K562 (cell line): ENCODE measurements at regions not wholly inside any gene's neighbourhood (a gene's known extent, or its start where the extent isn't known, plus 50 kb on each side); places are given as distances from the start of the nearest gene placed in this dataset.

Experiments used
- JUN ChIP-seq, 2 experiments: sonication (generic) in 1 of 2; formaldehyde crosslinking in 1 of 2; IDR thresholded peaks; 2 replicates each; pipeline versions ENCODE4 v1.6.1 to v1.8.0; 2012 to 2022; ENCODE audit warnings: borderline replicate concordance in 2 of 2, mild to moderate bottlenecking in 2 of 2, improper control_type of control experiment in 1 of 2, low read depth in 1 of 2, low read length in 1 of 2, missing genetic modification reagents in 1 of 2
- NFE2 ChIP-seq: IDR thresholded peaks from 2 replicates; pipeline ENCODE4 v1.6.1; 2014; ENCODE audit warnings: antibody characterized with exemption, low read depth
- PHB2 ChIP-seq: fragments of 450-650 bp; IDR thresholded peaks from 2 replicates; pipeline ENCODE4 v1.6.1; 2017; ENCODE audit warnings: low read depth
- SMAD4 ChIP-seq: fragments of 250-450 bp; sonication (Bioruptor Pico); conservative IDR thresholded peaks from 2 replicates; pipeline ENCODE4 v1.8.0; 2021; ENCODE audit warnings: inconsistent platforms, mild to moderate bottlenecking, moderate library complexity
- SMARCC2 ChIP-seq: fragments of 450-650 bp; IDR thresholded peaks from 2 replicates; pipeline ENCODE4 v1.6.1; 2017; ENCODE audit warnings: antibody characterized with exemption, moderate library complexity, mild to moderate bottlenecking, low read depth
- TF ChIP-seq, protein P1 (sequence below): sonication (generic); formaldehyde crosslinking; IDR thresholded peaks from 2 replicates; pipeline ENCODE4 v1.5.0; 2020; ENCODE audit warnings: missing genetic modification reagents
- TF ChIP-seq, protein P2 (sequence below), 2 experiments: fragments of 450-650 bp in 1 of 2; sonication (generic) in 1 of 2; formaldehyde crosslinking; conservative IDR thresholded peaks; 2 replicates each; pipeline versions ENCODE4 v1.4.0 to v1.8.1; 2020 to 2022; ENCODE audit warnings: mild to moderate bottlenecking in 1 of 2, missing genetic modification reagents in 1 of 2
- TF ChIP-seq, protein P3 (sequence below): fragments of 250-450 bp; sonication (Bioruptor Pico); IDR thresholded peaks from 2 replicates; pipeline ENCODE4 v1.5.0; 2022; ENCODE audit warnings: mild to moderate bottlenecking
- TF ChIP-seq, protein P4 (sequence below), 3 experiments: IDR thresholded peaks in 2 of 3; conservative IDR thresholded peaks in 1 of 3; 2 replicates each; pipeline ENCODE4 v1.5.1; 2011 to 2012; ENCODE audit warnings: low read length in 3 of 3, mild to moderate bottlenecking in 3 of 3, control low read depth in 2 of 3, improper control_type of control experiment in 1 of 3, inconsistent platforms in 1 of 3, low read depth in 1 of 3, mixed read lengths in 1 of 3, moderate library complexity in 1 of 3; ENCODE audit not compliant: insufficient read depth in 2 of 3

DNA sequence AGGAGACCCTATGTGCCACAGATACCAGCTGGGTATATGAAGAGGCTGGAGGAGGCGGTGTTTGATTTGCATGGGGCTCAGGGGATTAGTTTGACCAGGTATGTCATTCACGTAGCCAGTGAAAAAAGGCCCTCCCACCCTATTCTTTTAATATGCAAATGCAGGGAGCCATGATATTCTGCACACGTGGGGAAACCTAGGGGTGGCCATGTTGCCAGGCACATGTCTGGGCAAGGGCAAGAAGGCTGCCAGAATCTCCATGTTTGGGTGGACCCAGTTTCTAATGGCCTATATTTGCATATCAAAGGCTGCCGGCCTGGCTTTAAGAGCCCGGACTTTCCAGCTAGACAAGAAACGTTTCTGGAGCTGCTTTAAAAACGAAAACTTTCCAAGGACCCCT, 60.4 kb downstream of the SOX4 start:
- TF ChIP-seq NFE2 = no peak
- no peak for TF ChIP-seq JUN (IDR thresholded peaks at IDR 0.05; ENCODE audit: borderline replicate concordance, low read depth, low read length)
- no peak for TF ChIP-seq JUN (CRISPR knock-in tag; IDR thresholded peaks at IDR 0.05; ENCODE audit: borderline replicate concordance)
- TF ChIP-seq, protein P1, sequence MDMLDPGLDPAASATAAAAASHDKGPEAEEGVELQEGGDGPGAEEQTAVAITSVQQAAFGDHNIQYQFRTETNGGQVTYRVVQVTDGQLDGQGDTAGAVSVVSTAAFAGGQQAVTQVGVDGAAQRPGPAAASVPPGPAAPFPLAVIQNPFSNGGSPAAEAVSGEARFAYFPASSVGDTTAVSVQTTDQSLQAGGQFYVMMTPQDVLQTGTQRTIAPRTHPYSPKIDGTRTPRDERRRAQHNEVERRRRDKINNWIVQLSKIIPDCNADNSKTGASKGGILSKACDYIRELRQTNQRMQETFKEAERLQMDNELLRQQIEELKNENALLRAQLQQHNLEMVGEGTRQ (CRISPR knock-in tag) = no peak
- TF ChIP-seq, protein P2, sequence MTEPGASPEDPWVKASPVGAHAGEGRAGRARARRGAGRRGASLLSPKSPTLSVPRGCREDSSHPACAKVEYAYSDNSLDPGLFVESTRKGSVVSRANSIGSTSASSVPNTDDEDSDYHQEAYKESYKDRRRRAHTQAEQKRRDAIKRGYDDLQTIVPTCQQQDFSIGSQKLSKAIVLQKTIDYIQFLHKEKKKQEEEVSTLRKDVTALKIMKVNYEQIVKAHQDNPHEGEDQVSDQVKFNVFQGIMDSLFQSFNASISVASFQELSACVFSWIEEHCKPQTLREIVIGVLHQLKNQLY (CRISPR knock-in tag; conservative IDR thresholded peaks at IDR 0.05) = no peak
- TF ChIP-seq, protein P3, sequence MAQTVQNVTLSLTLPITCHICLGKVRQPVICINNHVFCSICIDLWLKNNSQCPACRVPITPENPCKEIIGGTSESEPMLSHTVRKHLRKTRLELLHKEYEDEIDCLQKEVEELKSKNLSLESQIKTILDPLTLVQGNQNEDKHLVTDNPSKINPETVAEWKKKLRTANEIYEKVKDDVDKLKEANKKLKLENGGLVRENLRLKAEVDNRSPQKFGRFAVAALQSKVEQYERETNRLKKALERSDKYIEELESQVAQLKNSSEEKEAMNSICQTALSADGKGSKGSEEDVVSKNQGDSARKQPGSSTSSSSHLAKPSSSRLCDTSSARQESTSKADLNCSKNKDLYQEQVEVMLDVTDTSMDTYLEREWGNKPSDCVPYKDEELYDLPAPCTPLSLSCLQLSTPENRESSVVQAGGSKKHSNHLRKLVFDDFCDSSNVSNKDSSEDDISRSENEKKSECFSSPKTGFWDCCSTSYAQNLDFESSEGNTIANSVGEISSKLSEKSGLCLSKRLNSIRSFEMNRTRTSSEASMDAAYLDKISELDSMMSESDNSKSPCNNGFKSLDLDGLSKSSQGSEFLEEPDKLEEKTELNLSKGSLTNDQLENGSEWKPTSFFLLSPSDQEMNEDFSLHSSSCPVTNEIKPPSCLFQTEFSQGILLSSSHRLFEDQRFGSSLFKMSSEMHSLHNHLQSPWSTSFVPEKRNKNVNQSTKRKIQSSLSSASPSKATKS = no peak
- TF ChIP-seq SMAD4 (CRISPR knock-in tag) = no peak
- TF ChIP-seq, protein P4, sequence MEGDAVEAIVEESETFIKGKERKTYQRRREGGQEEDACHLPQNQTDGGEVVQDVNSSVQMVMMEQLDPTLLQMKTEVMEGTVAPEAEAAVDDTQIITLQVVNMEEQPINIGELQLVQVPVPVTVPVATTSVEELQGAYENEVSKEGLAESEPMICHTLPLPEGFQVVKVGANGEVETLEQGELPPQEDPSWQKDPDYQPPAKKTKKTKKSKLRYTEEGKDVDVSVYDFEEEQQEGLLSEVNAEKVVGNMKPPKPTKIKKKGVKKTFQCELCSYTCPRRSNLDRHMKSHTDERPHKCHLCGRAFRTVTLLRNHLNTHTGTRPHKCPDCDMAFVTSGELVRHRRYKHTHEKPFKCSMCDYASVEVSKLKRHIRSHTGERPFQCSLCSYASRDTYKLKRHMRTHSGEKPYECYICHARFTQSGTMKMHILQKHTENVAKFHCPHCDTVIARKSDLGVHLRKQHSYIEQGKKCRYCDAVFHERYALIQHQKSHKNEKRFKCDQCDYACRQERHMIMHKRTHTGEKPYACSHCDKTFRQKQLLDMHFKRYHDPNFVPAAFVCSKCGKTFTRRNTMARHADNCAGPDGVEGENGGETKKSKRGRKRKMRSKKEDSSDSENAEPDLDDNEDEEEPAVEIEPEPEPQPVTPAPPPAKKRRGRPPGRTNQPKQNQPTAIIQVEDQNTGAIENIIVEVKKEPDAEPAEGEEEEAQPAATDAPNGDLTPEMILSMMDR (IDR thresholded peaks at IDR 0.05 in 2 of 3, conservative IDR thresholded peaks at IDR 0.05 in 1 of 3; ENCODE audit: insufficient read depth in 2 of 3, low read depth in 1 of 3, low read length in 3 of 3) = no peak
- TF ChIP-seq SMARCC2 = no peak
- TF ChIP-seq PHB2 = no peak
